SK-N-SH treated with all-trans-retinoic acid at 6 μM for 48 hours (cell line): ENCODE measurements at regions not wholly inside any gene's neighbourhood (a gene's known extent, or its start where the extent isn't known, plus 50 kb on each side); places are given as distances from the start of the nearest gene placed in this dataset.

Source experiments
- ATAC-seq: fragments of 200-7000 bp; cut with Tn5 transposase; 3 replicates; pipeline ENCODE4 v1.9.1; 2020; ENCODE audit warnings: mild to moderate bottlenecking, moderate library complexity
- ARNTL ChIP-seq: fragments of 450-650 bp; formaldehyde crosslinking; IDR thresholded peaks from 2 replicates; pipeline ENCODE4 v1.5.0; 2020; ENCODE audit warnings: low read depth, mild to moderate bottlenecking, moderate library complexity, borderline replicate concordance
- BACH2 ChIP-seq: fragments of 250-450 bp; sonication (Bioruptor Pico); IDR thresholded peaks from 2 replicates; pipeline ENCODE4 v1.9.0; 2021; ENCODE audit warnings: mild to moderate bottlenecking, borderline replicate concordance
- CREB5 ChIP-seq: fragments of 250-450 bp; sonication (Bioruptor Pico); IDR thresholded peaks from 2 replicates; pipeline ENCODE4 v1.5.1; 2020; ENCODE audit warnings: low read depth, mild to moderate bottlenecking, moderate library complexity
- CSDC2 ChIP-seq: fragments of 250-450 bp; sonication (Bioruptor Pico); IDR thresholded peaks from 2 replicates; pipeline ENCODE4 v1.5.0; 2020; ENCODE audit warnings: mild to moderate bottlenecking, moderate library complexity
- CSRNP3 ChIP-seq: fragments of 250-450 bp; sonication (Bioruptor Pico); IDR thresholded peaks from 2 replicates; pipeline ENCODE4 v1.5.1; 2021; ENCODE audit warnings: mild to moderate bottlenecking, moderate library complexity
- ESRRG ChIP-seq: fragments of 250-450 bp; sonication (Bioruptor Pico); IDR thresholded peaks from 2 replicates; pipeline ENCODE4 v1.6.1; 2021; ENCODE audit warnings: mild to moderate bottlenecking
- GLIS3 ChIP-seq: fragments of 250-450 bp; sonication (Bioruptor Pico); IDR thresholded peaks from 2 replicates; pipeline ENCODE4 v1.5.0; 2020; ENCODE audit warnings: mild to moderate bottlenecking, moderate library complexity
- OSR1 ChIP-seq: fragments of 250-450 bp; sonication (Bioruptor Pico); IDR thresholded peaks from 2 replicates; pipeline ENCODE4 v1.8.0; 2022; ENCODE audit warnings: moderate library complexity, mild to moderate bottlenecking, inconsistent platforms
- PATZ1 ChIP-seq: fragments of 250-450 bp; sonication (Bioruptor Pico); IDR thresholded peaks from 2 replicates; pipeline ENCODE4 v1.8.0; 2020; ENCODE audit warnings: mild to moderate bottlenecking, moderate library complexity, borderline replicate concordance
- POU6F1 ChIP-seq: fragments of 250-450 bp; sonication (Bioruptor Pico); IDR thresholded peaks from 2 replicates; pipeline ENCODE4 v1.8.0; 2021; ENCODE audit warnings: low read depth, mild to moderate bottlenecking, moderate library complexity, borderline replicate concordance
- PPARA ChIP-seq: fragments of 250-450 bp; sonication (Bioruptor Pico); IDR thresholded peaks from 2 replicates; pipeline ENCODE4 v1.5.0; 2020; ENCODE audit warnings: mild to moderate bottlenecking, borderline replicate concordance
- RARB ChIP-seq: fragments of 250-450 bp; sonication (Bioruptor Pico); IDR thresholded peaks from 2 replicates; pipeline ENCODE4 v1.8.0; 2021; ENCODE audit warnings: mild to moderate bottlenecking, moderate library complexity
- TCF4 ChIP-seq: fragments of 250-450 bp; sonication (Bioruptor Pico); IDR thresholded peaks from 2 replicates; pipeline ENCODE4 v1.8.0; 2021; ENCODE audit warnings: mild to moderate bottlenecking, moderate library complexity, borderline replicate concordance
- TOX ChIP-seq: fragments of 250-450 bp; sonication (Bioruptor Pico); IDR thresholded peaks from 2 replicates; pipeline ENCODE4 v1.8.0; 2021; ENCODE audit warnings: mild to moderate bottlenecking, moderate library complexity, borderline replicate concordance
- TSHZ2 ChIP-seq: fragments of 250-450 bp; sonication (Bioruptor Pico); IDR thresholded peaks from 2 replicates; pipeline ENCODE4 v1.5.0; 2020; ENCODE audit warnings: mild to moderate bottlenecking, moderate library complexity
- ZC3H10 ChIP-seq: fragments of 250-450 bp; sonication (Bioruptor Pico); IDR thresholded peaks from 2 replicates; pipeline ENCODE4 v1.5.1; 2021; ENCODE audit warnings: mild to moderate bottlenecking, moderate library complexity
- ZFP3 ChIP-seq: fragments of 250-450 bp; sonication (Bioruptor Pico); IDR thresholded peaks from 2 replicates; pipeline ENCODE4 v1.5.0; 2020; ENCODE audit warnings: mild to moderate bottlenecking, moderate library complexity
- ZFP30 ChIP-seq: fragments of 450-650 bp; formaldehyde crosslinking; IDR thresholded peaks from 2 replicates; pipeline ENCODE4 v1.5.0; 2022; ENCODE audit warnings: mild to moderate bottlenecking, moderate library complexity
- ZNF565 ChIP-seq: fragments of 450-650 bp; formaldehyde crosslinking; conservative IDR thresholded peaks from 2 replicates; pipeline ENCODE4 v1.5.0; 2020; ENCODE audit warnings: low read depth, mild to moderate bottlenecking, moderate library complexity
- ZNF8 ChIP-seq: fragments of 450-650 bp; formaldehyde crosslinking; IDR thresholded peaks from 2 replicates; pipeline ENCODE4 v1.5.0; 2020; ENCODE audit warnings: mild to moderate bottlenecking, moderate library complexity

- no peak for ATAC-seq
- TF ChIP-seq BACH2 (CRISPR knock-in tag) (no peak), ESRRG (no peak), POU6F1 (no peak), ZC3H10 (CRISPR knock-in tag) (no peak), PATZ1 (CRISPR knock-in tag) (no peak)
Observed at GRCh38 chr2:35548171-35548570, 807.4 kb upstream of the CRIM1 start.

GRCh38 chr2:35545301-35545700 is 810.3 kb upstream of the CRIM1 start:
- ATAC-seq: no peak
- TF ChIP-seq PPARA (CRISPR knock-in tag) (no peak), RARB (CRISPR knock-in tag) (no peak), CSRNP3 (CRISPR knock-in tag) (no peak), OSR1 (CRISPR knock-in tag) (no peak), GLIS3 (CRISPR knock-in tag) (no peak), TOX (CRISPR knock-in tag) (no peak), ZFP3 (CRISPR knock-in tag) (no peak), POU6F1 (no peak), ESRRG (no peak), ARNTL (CRISPR knock-in tag) (no peak), TCF4 (CRISPR knock-in tag) (no peak), PATZ1 (CRISPR knock-in tag) (no peak), CSDC2 (CRISPR knock-in tag) (no peak), ZNF8 (no peak), TSHZ2 (CRISPR knock-in tag) (no peak)

- no peak for ATAC-seq
- TF ChIP-seq GLIS3 (CRISPR knock-in tag): no peak
- no peak for TF ChIP-seq CSRNP3 (CRISPR knock-in tag)
- TF ChIP-seq BACH2 (CRISPR knock-in tag): no peak
- TF ChIP-seq PATZ1 (CRISPR knock-in tag): no peak
- TF ChIP-seq PPARA (CRISPR knock-in tag): no peak
- no peak for TF ChIP-seq ESRRG
- no peak for TF ChIP-seq ZFP30 (CRISPR knock-in tag)
- TF ChIP-seq ZNF565 (CRISPR knock-in tag): no peak
- no peak for TF ChIP-seq ZFP3 (CRISPR knock-in tag)
- TF ChIP-seq OSR1 (CRISPR knock-in tag): no peak
- no peak for TF ChIP-seq TCF4 (CRISPR knock-in tag)
- no peak for TF ChIP-seq CREB5 (CRISPR knock-in tag)
- no peak for TF ChIP-seq RARB (CRISPR knock-in tag)
- no peak for TF ChIP-seq CSDC2 (CRISPR knock-in tag)
Observed at GRCh38 chr2:35538796-35539195, 816.8 kb upstream of the CRIM1 start.
